ENCODE measurements at regions not wholly inside any gene's neighbourhood (a gene's known extent, or its start where the extent isn't known, plus 50 kb on each side); places are given as distances from the start of the nearest gene placed in this dataset.

DNA sequence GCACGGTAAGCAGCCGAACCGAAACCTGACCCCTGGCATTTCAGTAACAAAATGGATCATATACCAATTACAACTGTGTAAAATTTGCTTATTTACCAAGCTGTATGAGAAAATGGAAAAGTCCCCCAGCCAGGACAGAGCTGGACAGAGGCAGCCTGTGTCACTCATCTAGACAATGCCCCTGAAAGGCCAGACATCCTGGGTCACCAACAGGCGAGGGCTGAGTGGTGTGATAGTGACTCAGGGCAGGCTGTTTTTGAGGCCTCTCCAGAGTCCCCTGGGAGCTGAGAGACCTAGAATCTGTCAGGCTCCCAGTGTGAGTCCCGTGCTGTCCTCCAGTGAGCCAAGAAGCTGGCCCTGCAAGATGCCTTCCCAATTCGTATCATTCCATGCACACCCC lies 680.4 kb downstream of the TBC1D22A start:
- no peak for DNase-seq (ENCODE audit: low read depth)

DNA sequence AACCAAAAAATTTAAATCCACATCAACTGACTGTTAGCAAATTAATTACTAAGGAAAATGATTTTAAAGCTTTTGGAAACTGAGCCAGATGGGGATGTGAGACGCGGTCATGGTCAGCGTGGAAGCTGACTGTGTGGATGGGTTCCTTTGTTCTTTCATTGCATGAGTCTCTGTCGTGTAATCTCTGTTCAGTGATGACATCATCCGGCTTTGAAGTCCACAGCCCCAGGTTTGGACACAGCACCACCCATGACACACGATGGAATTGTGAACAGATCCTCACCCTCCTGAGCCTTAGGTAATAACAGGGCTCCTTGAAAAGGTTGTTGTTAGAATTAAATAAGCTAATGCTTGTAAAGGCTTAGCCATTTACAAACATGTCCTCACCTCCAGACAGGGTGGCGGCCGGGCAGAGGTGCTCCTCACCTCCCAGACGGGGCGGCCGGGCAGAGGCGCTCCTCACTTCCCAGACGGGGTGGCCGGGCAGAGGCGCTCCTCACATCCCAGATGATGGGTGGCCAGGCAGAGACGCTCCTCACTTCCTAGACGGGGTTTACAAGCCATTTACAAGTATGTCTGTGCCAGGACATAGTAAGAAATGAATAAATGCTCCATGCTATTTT lies 677.3 kb downstream of the TBC1D22A start:
- no peak for DNase-seq (ENCODE audit: low read depth)

DNA sequence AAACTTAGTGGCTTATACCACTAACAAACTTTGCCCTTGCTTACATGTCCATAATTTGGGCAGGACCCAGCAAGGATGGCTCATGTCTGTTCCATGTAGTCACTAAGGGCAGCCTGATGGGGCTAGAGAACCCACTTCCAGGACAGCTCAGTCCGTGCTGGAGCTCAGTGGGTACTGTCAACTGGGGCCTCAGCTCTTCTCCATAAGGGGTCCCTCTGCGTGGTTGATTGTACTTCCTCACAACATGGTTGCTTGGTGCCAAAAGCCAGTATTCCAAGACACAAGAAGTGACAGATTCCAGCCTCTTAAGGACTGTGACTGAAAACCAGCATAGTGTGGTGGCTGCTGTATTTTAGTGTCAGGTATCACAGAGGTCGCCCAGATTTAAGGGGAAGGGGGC lies 675.2 kb downstream of the TBC1D22A start:
- DNase-seq (ENCODE audit: low read depth): no peak

DNA sequence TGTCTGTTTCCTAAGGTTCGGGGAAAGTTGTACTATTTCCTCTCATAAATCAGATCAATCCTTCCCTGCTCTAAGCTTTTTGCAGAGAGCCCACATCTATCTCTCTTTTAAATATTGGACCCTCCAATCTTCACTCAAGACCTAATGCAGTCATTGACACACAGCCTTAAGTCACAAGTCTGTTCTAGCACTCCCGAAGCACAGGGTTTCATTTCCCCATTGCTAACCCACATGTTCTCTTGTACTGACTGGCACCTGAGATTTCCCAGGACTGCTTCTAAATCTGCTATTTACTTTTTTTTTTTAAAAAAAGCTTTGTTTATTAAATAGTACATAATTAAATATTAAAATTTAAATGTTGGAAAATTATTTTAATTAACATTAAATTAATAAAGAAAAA lies 674.7 kb downstream of the TBC1D22A start:
- no peak for DNase-seq (ENCODE audit: low read depth)

DNA sequence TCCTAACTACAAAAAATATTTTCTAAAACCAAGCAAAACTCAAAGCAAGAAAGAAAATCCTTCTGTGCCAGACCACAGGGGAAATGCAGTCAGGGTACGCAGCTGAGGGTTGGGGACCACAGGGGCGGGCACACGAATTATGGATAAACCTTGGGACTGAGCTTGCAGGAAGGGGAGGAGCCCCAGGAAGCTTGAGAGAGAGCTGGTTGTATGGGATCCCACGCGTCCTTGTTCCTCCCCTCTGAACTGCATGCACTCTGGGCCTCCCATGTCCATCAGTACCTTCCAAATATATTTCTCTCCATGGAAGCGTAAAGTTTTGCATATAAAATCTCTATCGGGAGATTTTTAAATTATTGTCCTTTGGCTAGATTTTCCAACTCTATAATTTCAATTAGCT lies 673.4 kb downstream of the TBC1D22A start:
- no peak for DNase-seq (ENCODE audit: low read depth)

DNA sequence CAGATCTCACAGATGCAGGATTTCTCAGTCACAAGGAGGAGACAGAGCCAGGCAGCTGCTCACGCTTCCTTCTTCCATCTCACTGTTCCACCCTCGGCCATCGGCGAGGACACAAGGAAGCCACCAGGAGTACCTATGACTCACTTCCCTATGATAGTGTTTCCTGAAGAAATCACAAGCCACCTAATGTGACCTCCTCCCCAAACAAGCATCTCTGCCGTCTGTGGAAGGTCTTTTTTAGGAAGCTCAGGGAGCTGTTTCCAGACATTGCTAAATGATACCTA lies 672.7 kb downstream of the TBC1D22A start:
- DNase-seq (ENCODE audit: low read depth): no peak

DNA sequence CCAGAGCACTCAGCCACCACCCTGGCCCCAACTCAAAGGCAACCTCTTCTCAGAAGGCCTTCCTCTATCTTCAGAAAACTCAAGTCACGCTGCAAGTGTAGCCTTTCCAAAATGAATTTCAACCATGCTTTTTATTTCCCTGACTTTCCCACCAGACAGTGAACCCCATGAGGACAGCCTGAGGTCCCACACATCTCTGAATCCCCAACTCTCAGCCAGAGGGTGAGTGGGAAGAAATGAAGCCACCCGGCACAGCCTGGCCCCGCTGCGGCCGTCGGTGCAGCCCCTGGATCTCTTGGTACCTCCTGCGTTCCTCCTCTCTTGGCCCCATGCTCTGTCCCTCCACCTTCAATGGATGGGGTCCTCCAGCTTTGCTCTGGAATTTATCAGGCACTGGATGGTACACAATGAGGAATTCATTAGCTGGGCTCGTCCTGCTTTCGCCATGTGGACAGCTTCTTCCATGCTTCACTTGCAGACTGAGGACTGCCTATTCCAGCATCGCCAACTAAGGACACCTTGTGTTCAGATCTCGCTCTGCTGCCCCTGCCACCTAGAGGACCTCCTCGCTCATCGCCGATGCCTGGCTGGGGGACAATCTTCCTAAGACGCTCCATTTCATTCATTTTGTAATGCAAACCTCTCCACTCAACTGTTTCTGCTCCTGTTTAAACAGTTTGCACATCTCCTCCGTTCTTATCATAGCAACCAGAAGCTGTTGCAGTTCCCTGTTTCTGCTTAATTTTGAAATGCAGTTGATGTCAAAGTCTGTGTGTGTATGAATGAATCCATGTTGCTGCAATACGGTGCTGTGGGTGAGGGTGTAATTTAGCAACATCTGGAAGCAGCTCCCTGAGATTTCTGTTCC lies 672.1 kb downstream of the TBC1D22A start:
- no peak for DNase-seq (ENCODE audit: low read depth)

DNA sequence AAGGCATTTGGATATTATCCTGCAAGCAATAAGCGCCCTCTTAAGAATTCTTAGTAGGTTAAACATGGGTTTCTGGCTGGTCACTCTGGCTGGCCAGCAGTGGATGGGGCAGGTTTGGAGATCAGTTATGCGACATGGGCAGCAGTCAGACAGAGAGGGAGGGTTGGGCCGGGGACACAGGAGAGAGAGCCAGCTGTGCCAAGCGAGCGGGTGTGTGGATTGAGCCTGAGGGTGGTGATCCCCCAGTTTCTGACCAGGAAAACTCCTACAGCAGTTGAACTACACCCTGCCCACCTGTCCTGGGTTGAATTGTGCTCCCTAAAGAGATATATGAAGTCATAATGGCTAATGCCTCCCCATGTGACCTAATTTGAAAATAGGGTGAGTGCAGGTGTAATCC lies 671.2 kb downstream of the TBC1D22A start:
- no peak for DNase-seq (ENCODE audit: low read depth)

DNA sequence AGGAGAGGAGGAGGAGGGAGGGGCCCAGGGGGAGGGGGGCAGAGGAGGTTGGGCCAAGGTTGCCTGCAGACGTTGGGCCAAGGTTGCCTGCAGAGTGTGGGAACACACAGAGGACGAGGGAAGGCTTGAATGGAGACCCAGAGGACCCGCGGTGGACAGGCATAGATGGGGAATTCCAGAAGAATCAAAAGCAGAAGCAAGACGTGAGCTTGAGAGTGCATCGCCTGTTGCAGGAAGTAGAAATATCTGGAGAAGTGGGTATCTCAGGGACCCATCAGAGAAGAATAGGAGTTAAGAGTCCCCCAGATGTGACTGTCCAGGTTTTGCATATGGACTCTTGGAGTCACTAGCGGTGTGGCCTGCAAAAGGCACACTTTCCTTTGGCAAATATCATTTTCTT lies 670.2 kb downstream of the TBC1D22A start:
- DNase-seq (ENCODE audit: low read depth): no peak

DNA sequence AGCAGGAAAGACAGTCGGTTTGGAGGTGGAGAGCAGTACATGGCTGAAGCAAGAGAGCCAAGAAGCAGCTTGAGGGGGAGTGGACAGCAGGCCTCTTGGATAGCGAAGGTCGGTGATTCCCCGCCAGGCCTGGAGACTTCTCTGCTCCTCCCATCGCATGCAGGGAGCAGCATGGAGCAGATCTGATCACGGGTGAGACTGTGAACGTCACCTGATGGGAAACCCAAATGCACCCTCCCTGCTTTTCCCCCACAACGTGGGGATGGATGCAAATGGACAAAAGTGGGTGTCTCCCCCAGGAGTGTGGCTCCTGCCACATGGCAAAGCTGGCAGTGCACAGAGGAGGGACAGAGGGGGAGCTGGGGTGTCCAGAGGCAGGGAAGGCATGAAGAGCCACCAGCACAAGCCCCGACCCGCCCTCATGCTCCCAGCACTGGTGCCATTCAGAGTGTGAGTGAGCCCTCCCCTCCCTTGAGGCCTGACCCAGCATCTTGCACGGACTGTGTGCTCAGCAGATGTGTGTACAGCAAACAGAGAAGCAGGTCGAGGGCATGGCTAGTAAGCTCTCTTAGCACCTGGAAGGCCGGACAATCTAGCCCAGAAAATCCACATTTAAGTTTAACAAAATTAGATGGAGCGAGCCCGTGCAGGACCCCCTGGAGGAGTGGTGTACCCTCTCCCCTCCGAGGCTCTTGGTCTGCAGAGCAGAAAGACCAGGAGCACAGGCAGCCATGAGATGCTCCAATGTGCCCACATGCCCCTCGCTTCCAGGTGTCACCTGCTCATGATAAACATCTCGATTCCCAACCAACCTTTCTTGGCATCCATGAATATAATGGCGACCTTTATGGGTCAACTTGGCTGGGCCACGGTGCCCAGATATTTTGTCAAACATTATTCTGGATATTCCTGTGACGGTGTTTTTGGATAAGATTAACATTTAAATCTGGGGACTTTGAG lies 661.7 kb downstream of the TBC1D22A start:
- no peak for DNase-seq (ENCODE audit: low read depth)

DNA sequence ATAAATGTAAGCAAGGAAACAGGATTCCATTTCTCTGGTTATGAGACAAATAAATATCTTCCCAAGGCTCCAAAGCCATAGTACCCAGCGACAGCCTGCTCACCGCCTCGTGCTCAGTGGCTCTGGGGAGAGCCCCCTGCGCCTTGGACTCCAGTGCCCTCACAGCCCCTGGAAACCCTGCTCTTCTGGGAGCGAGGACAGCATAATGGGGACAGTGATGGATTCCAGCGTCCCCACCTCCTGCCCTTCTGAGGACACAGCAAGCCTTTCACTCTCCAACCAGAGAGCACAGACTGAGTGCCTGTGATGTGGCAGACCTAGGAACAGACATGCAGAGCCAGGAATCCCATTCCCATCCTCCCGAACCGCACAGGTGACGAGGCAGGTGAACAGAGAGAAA lies 660.8 kb downstream of the TBC1D22A start:
- DNase-seq (ENCODE audit: low read depth): no peak

DNA sequence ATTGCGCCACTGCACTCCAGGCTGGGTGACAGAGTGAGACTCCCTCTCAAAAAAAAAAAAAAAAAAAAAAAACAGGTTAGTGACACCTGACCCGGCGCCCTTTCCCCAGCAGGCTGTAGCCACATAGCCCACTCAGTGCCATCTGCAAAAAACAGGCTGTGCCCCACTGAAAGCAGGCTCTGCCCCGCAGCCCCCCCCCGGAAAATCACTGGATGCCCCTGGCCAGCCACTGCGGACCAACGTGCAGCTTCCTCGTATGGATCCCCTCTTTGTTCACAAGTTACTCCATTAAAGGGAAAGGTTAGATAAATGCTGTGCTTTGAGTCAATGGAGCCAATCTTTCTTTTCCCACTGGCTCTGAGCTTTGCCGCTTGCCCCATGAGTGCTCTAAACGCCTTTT lies 660.3 kb downstream of the TBC1D22A start:
- no peak for DNase-seq (ENCODE audit: low read depth)

DNA sequence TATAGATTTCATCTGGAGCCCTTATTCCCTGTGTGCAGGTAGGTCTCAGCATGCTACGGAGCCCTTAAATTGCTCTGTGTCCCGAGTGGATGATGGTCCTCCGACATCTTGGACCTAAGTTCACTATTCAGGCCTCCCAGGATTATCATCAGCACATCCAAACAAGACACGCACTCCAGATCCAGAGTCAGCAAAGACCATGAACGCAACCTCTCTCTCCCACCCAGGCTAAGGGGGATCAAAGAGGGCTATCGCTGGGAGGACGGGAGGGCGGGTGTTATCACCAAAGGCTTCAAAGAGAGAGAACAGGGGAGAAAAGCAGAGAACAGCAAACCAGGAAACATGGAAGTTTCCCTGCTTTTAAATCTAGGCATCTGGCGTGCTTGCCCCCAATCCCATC lies 659.4 kb downstream of the TBC1D22A start:
- DNase-seq (ENCODE audit: low read depth): no peak

DNA sequence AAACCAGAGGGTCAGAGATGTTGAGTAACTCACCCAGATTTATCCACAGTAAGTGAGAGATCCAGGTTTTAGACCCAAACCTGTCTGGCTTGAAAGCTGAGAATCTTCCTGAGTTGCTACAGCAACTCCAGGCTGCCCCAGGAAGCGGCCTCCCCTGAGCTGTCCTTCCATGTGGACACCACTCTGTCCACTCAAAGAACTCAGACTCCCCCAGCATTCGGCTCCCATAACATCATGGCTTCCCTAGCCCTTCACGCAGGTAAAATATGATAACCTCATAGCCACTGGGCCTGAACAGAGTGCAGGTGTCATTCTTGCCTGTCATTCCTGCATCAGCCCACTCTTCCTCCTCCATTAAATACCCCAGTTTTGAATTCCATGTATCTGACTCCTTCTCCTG lies 657.8 kb downstream of the TBC1D22A start:
- DNase-seq (ENCODE audit: low read depth): no peak

DNA sequence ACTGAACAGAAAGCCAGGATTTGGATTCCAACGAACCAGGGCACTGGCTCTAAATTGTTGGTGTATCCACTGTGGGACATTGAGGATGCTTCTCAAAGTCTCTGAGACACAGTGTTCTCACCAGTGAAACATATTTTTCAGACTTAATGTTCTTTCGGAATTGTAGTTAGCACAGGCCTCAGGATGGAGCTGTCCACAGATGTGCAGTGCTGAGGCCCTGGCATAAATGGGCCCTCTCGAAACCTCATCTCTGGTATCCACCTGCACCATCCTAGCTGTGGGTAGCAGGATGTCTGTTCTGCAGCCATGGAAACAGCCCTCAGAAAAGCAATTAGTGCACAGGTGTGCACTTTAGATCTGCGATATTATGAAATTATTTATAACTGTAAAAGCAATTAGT lies 656.8 kb downstream of the TBC1D22A start:
- DNase-seq (ENCODE audit: low read depth): no peak

DNA sequence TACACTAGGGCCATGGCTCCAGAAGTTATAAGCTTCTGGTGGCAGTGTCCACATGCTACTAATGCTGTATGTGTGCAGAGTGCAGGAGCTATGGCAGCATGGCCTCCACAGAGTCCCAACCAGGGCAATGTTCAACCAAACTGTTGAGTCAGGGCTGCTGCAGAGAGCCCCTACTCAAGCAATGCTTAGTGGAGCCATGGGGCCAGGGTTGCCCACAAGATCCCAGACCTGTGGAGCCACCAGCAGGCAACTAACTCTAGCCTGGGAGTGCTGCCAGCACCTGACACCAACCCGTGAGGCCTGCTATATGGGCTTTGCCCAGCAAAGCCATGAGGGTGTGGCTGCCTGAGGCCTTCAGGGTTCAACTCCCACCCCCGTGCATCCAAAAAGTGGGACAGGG lies 655.2 kb downstream of the TBC1D22A start:
- no peak for DNase-seq (ENCODE audit: low read depth)

DNA sequence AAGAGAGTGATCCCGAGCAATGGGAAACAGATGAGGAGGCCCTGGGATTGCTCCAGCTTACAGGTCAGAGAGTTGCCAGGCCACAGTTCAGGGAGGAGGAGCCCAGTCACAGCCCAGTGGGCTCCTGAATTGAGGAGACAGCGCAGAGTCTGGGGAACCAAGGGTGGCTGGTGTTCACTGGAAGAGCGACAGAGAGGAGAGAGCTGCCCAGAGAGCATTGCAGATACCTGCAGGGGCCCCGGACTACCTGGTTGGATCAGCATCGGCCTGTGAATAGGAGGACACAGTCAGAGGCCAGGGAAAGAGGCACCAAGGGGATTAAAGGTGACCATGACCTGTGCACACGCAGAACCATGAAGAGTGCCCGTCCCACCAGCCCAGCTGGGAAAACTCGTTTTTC lies 648.6 kb downstream of the TBC1D22A start:
- DNase-seq (ENCODE audit: low read depth): no peak

DNA sequence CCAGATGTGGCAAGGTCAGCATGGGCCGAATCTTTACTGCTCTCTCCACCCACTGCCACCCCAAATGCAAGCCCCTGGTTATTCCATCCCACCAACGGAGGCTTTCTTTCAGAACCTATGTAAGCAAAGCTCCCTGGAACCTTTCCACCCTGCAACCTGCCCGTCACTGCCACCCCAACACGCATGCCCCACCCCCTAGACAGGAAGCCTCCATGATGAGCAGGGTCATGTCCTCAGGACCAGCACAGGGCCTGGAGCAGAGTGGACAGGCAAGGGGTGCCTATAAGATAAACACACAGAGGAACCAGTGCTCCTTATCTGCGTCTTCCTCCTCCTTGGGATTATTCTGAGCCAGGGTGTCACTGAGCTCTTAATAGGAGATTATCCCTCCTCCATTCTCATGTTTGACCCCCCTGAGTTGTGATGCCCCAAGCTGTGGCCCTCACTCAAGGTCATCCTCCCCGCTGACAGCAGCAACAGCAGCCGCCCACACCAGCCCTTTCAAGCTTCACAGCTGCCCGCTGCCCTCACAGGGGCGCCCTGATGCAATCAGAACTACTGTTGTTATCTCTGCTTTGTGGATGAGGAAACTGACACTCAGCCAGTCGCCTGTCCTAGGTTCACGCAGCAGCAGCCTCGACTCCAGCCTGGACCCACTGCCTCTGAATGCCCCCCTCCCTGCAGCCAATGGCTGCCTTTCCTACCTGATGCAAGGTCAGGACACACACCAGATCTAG lies 647.3 kb downstream of the TBC1D22A start:
- no peak for DNase-seq (ENCODE audit: low read depth)

DNA sequence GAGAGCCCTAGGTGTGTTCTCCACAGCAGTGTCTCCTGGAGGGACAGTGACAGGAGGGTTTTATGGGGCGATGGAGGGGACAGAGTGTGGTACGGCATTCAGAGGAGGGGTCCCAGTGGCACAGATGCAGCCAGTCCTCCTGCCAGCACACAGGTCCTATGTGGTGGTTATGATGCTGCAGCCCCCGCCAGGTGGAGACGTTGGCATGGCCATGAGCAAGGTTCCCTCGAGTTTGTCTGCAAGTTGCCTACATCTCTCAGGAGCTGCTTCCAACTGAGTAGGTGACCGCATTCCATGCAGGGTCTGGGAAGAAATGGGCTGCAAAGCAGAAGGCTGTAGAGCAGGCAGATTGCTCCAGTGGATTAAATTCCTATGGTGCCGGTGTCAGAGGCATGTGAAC lies 646.0 kb downstream of the TBC1D22A start:
- no peak for DNase-seq (ENCODE audit: low read depth)

DNA sequence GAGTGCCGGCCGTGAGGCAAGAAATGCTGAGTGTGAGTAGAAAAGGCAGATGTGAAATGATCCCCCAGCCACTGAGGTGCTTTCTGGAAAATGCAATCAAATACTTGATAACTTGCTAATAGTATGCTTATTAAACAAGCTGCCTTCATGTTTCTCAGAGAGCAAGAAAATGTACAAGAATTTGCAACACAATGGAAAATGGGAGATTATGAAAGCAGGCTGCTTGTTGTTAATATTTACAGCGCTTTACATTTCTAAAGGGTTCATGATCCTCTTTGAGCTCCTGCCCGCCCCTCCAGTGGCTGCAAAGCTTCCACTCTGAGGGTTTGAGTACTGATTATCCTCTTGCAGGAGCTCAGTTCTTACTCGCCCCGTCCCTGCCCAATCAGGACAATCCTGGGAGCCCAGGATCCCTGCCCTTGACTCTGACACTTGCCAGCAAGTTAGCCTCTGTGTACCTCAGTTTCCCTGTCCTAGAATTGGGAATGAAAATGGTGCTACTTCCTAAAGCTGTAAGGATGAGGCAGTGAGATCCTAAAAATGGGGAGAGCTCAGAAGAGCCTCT lies 645.1 kb downstream of the TBC1D22A start:
- no peak for DNase-seq (ENCODE audit: low read depth)

DNA sequence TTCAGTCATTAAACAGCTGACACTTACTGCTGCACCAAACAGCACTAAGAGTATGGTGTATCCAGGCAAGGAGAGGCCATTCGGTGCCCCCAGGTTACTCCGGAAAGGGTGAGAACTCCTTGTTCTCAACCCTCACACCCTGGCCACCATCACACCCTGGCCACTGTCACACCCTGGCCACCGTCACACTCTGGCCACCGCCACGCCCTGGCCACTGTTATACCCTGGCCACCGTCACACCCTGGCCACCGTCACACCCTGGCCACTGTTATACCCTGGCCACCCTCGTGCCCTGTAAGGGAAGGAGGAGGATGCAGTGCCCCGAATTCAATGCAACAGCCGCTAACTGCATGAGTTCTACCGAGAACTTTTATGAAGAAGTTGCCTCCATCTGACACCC lies 644.4 kb downstream of the TBC1D22A start:
- DNase-seq (ENCODE audit: low read depth): no peak

All from stimulated activated CD8-positive, alpha-beta memory T cell treated with anti-CD3 and anti-CD28 coated beads, Interleukin-12 subunit alpha, Interleukin-12 subunit beta, amount 100 ng/mL, for 4 hours (primary cell).